Activated T-helper 17 cell treated with anti-CD3 and anti-CD28 coated beads, Interleukin-2, amount 50 U/mL, for 72 hours (primary cell): ENCODE measurements at regions not wholly inside any gene's neighbourhood (a gene's known extent, or its start where the extent isn't known, plus 50 kb on each side); places are given as distances from the start of the nearest gene placed in this dataset.

Experiments used
- ATAC-seq: fragments of 150-1000 bp; cut with Tn5 transposase; replicated peaks from 2 replicates; pipeline ENCODE4 v1.10.0; 2021; ENCODE audit warnings: mild to moderate bottlenecking, moderate library complexity
- H3K27ac Mint-ChIP-seq: one replicate; pipeline ENCODE4 v1.8.0; 2022; ENCODE audit warnings: mixed read lengths
- H3K27me3 Mint-ChIP-seq: one replicate; pipeline ENCODE4 v1.8.0; 2022; ENCODE audit warnings: mixed read lengths
- H3K36me3 Mint-ChIP-seq: one replicate; pipeline ENCODE4 v1.8.0; 2022; ENCODE audit warnings: low read depth, mild to moderate bottlenecking, mixed read lengths
- H3K4me1 Mint-ChIP-seq: one replicate; pipeline ENCODE4 v1.8.0; 2022; ENCODE audit warnings: mixed read lengths
- H3K4me3 Mint-ChIP-seq: one replicate; pipeline ENCODE4 v1.8.0; 2022; ENCODE audit warnings: mild to moderate bottlenecking, mixed read lengths
- H3K9me3 Mint-ChIP-seq: one replicate; pipeline ENCODE4 v1.8.0; 2022; ENCODE audit warnings: mixed read lengths

- H3K4me3 Mint-ChIP-seq, result no peak overlapping the region
- no peaks in the 10 kb centered on the region for H3K4me1 Mint-ChIP-seq
- no peaks in the 10 kb centered on the region for H3K27me3 Mint-ChIP-seq
- ATAC-seq, result no peak
- no peaks in the 10 kb centered on the region for H3K9me3 Mint-ChIP-seq
- no peak overlapping the region for H3K27ac Mint-ChIP-seq
- no peaks in the 10 kb centered on the region for H3K36me3 Mint-ChIP-seq
Measured at GRCh38 chr3:28012830-28013229, 228.6 kb upstream of the CMC1 start.

- Mint-ChIP-seq H3K27ac (no peak overlapping the region), H3K27me3 (no peaks in the 10 kb centered on the region), H3K4me1 (no peaks in the 10 kb centered on the region), H3K4me3 (no peak overlapping the region), H3K36me3 (no peaks in the 10 kb centered on the region), H3K9me3 (no peaks in the 10 kb centered on the region)
- no peak for ATAC-seq
Measured at GRCh38 chr3:28013864-28014473, 227.4 kb upstream of the CMC1 start.

- no peaks in the 10 kb centered on the region for H3K36me3 Mint-ChIP-seq
- no peak overlapping the region for H3K27ac Mint-ChIP-seq
- H3K4me1 Mint-ChIP-seq, result peaks cover 6% of the 10 kb centered on the region
- ATAC-seq, result peak; percentile 24
- no peaks in the 10 kb centered on the region for H3K27me3 Mint-ChIP-seq
- H3K4me3 Mint-ChIP-seq, result no peak overlapping the region
- H3K9me3 Mint-ChIP-seq, result peaks cover 11% of the 10 kb centered on the region
Measured at GRCh38 chr3:28018925-28019718, 222.3 kb upstream of the CMC1 start.

GRCh38 chr3:28019740-28020139, 221.7 kb upstream of the CMC1 start:
- ATAC-seq, result peak; percentile 93
- H3K27me3 Mint-ChIP-seq, result no peaks in the 10 kb centered on the region

GRCh38 chr3:28022916-28023315, 218.5 kb upstream of the CMC1 start:
- Mint-ChIP-seq H3K27me3 (peaks cover 5% of the 10 kb centered on the region), H3K9me3 (peaks cover 11% of the 10 kb centered on the region), H3K27ac (no peak overlapping the region), H3K4me3 (no peak overlapping the region), H3K36me3 (no peaks in the 10 kb centered on the region), H3K4me1 (peaks cover 6% of the 10 kb centered on the region)
- ATAC-seq, result no peak

More at GRCh38 chr3:28019740-28020139, 221.7 kb upstream of the CMC1 start:
- Mint-ChIP-seq H3K36me3 (no peaks in the 10 kb centered on the region), H3K9me3 (peaks cover 11% of the 10 kb centered on the region), H3K4me3 (no peak overlapping the region), H3K4me1 (peaks cover 6% of the 10 kb centered on the region), H3K27ac (no peak overlapping the region)

GRCh38 chr3:28028554-28028953, 212.9 kb upstream of the CMC1 start:
- peaks cover 8% of the 10 kb centered on the region for H3K27me3 Mint-ChIP-seq
- no peaks in the 10 kb centered on the region for H3K36me3 Mint-ChIP-seq
- H3K4me1 Mint-ChIP-seq, result no peaks in the 10 kb centered on the region
- ATAC-seq, result no peak
- H3K4me3 Mint-ChIP-seq, result no peak overlapping the region
- H3K9me3 Mint-ChIP-seq, result peaks cover 15% of the 10 kb centered on the region
- no peak overlapping the region for H3K27ac Mint-ChIP-seq

- Mint-ChIP-seq H3K4me3 (no peak overlapping the region), H3K4me1 (no peaks in the 10 kb centered on the region), H3K9me3 (peaks cover 9% of the 10 kb centered on the region), H3K36me3 (no peaks in the 10 kb centered on the region), H3K27me3 (peaks cover 7% of the 10 kb centered on the region), H3K27ac (no peak overlapping the region)
- ATAC-seq, result no peak
Measured at GRCh38 chr3:28033059-28033784, 208.2 kb upstream of the CMC1 start.

- H3K27me3 Mint-ChIP-seq, result peaks cover 6% of the 10 kb centered on the region
- H3K27ac Mint-ChIP-seq, result no peak overlapping the region
- H3K9me3 Mint-ChIP-seq, result peaks cover 5% of the 10 kb centered on the region
- no peaks in the 10 kb centered on the region for H3K36me3 Mint-ChIP-seq
- H3K4me3 Mint-ChIP-seq, result no peak overlapping the region
- ATAC-seq, result peak; percentile 49
- H3K4me1 Mint-ChIP-seq, result no peaks in the 10 kb centered on the region
Measured at GRCh38 chr3:28036599-28037575, 204.5 kb upstream of the CMC1 start.

GRCh38 chr3:28039234-28039633, 202.2 kb upstream of the CMC1 start:
- H3K9me3 Mint-ChIP-seq, result no peaks in the 10 kb centered on the region
- H3K4me3 Mint-ChIP-seq, result no peak overlapping the region
- no peaks in the 10 kb centered on the region for H3K36me3 Mint-ChIP-seq
- H3K27me3 Mint-ChIP-seq, result peaks cover 6% of the 10 kb centered on the region
- no peaks in the 10 kb centered on the region for H3K4me1 Mint-ChIP-seq
- ATAC-seq, result no peak
- no peak overlapping the region for H3K27ac Mint-ChIP-seq

GRCh38 chr3:28039829-28040228, 201.6 kb upstream of the CMC1 start:
- Mint-ChIP-seq H3K9me3 (no peaks in the 10 kb centered on the region), H3K27me3 (peaks cover 6% of the 10 kb centered on the region), H3K4me1 (no peaks in the 10 kb centered on the region), H3K27ac (no peak overlapping the region), H3K4me3 (no peak overlapping the region), H3K36me3 (no peaks in the 10 kb centered on the region)
- no peak for ATAC-seq

GRCh38 chr3:28042095-28042635, 199.3 kb upstream of the CMC1 start:
- H3K4me3 Mint-ChIP-seq, result no peak overlapping the region
- H3K36me3 Mint-ChIP-seq, result no peaks in the 10 kb centered on the region
- ATAC-seq, result no peak
- no peaks in the 10 kb centered on the region for H3K9me3 Mint-ChIP-seq
- no peaks in the 10 kb centered on the region for H3K4me1 Mint-ChIP-seq
- peaks cover 6% of the 10 kb centered on the region for H3K27me3 Mint-ChIP-seq
- H3K27ac Mint-ChIP-seq, result no peak overlapping the region

GRCh38 chr3:28042707-28043106, 198.7 kb upstream of the CMC1 start:
- Mint-ChIP-seq H3K36me3 (no peaks in the 10 kb centered on the region), H3K4me1 (no peaks in the 10 kb centered on the region), H3K27me3 (peaks cover 3% of the 10 kb centered on the region), H3K9me3 (no peaks in the 10 kb centered on the region), H3K27ac (no peak overlapping the region), H3K4me3 (no peak overlapping the region)
- ATAC-seq, result no peak

- Mint-ChIP-seq H3K4me1 (peaks cover 13% of the 10 kb centered on the region), H3K36me3 (no peaks in the 10 kb centered on the region), H3K9me3 (no peaks in the 10 kb centered on the region), H3K4me3 (no peak overlapping the region), H3K27me3 (no peaks in the 10 kb centered on the region), H3K27ac (no peak overlapping the region)
- peak; percentile 38 for ATAC-seq
Measured at GRCh38 chr3:28050120-28050519, 191.3 kb upstream of the CMC1 start.

GRCh38 chr3:28050885-28051284, 190.5 kb upstream of the CMC1 start:
- Mint-ChIP-seq H3K27ac (peak overlapping the region; percentile 58), H3K4me3 (peak overlapping the region; percentile 37), H3K36me3 (no peaks in the 10 kb centered on the region), H3K9me3 (no peaks in the 10 kb centered on the region), H3K4me1 (peaks cover 13% of the 10 kb centered on the region), H3K27me3 (peaks cover 5% of the 10 kb centered on the region)
- peak; percentile 82 for ATAC-seq
